Hematopoietic multipotent progenitor cell treated with erythropoietin and hydrocortisone succinate and interleukin-3 and kit ligand, for 17 days (in vitro differentiated cells): ENCODE measurements at regions not wholly inside any gene's neighbourhood (a gene's known extent, or its start where the extent isn't known, plus 50 kb on each side); places are given as distances from the start of the nearest gene placed in this dataset.
"Not testable (repeated sequence)": the region's sequence is repeated elsewhere in the genome, so short reads cannot be mapped to it uniquely, and the experiment has no call there.

Source experiments
- DNase-seq: peaks from one replicate; pipeline ENCODE4 v3.0.0-alpha.2; 2015; ENCODE audit warnings: low spot score

DNA sequence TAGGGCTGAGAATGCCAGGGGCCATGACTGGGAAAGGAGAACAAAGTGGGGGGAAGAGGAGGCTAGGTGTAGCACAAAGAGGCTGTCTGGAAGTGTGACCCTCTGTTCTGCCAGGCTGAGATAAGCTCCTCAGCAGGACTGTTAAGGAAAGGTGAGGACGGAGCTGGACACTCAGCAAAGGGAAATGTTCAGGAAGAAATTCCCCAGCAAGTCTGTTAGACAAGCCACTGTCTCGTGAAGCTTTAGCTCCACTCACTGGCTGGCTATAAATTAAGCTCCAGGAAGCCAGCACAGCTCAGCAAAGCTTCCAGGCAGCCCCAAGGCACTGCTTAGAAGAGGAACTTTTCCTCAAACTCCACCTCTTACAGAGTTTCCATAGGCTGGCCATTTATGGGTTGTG is 181.2 kb upstream of the API5 start:
- DNase-seq, result no peak

DNA sequence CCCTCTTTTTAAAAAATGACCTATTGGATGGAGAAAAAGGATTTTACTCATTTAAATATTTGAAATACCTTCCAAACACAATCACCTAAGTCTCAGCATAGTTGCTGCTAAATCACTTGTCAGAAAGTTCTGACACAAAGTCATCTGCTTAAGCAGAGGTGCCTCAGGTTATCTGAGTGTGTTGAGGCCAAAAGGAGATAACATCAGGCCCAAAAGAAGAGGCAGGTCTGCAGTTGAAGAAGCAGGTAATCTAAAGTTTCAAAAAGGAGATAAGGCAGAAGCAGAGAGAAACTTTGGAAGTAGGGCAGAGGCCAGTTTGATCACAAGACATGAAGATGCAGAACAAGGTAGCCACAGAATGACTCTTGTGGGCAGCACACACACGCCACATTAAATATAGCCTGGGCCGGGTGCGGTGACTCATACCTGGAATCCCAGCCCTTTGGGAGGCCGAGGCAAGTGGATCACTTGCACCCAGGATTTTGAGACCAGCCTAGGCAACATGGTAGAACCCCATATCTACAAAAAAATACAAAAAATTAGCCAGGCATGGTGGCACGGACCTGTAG is 175.7 kb upstream of the API5 start:
- no peak for DNase-seq

DNA sequence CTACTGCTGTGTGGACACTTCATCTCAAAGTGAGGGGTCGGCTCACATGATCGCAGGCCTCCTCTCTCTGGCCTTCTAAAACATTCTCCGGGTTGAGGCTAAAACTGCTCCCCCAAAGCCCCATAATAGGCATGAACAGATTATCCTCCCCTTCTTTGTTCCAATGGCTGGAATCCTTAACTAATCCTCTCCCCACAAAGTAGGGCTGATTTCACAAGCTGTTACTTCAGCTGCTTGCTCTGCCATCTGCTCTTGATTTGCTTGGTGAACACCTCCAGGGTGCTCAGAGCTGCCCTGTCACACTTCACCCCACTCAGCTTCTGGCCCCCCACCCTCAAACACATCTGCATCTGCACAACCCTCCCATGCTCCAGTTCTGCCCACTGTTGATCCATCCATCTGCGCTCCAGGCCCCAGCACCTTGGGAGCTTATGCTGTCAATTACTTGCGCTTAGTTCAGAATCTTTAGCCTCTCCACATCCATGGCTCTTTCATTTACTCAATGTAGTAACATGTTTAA is 173.1 kb upstream of the API5 start:
- no peak for DNase-seq

DNA sequence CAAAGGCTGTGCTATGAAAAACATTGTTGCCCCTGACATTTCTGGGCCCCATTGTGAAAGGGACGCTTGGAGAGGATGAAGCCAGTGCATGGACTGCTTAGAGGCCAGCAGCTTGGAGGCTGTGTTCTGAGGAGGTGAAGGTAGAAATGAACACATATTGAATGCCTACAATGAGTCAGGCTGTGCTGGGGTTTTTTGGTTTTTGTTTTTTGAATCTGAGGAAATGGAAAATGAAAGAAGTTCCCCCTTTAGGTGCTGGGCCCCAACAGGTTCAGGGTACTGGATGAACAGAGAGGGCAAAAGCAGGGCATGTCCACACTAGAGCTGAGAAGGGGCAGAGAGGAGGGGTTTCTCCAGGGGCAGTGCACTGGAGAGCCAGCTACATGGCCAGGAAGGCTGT is 166.1 kb upstream of the API5 start:
- no peak for DNase-seq

DNA sequence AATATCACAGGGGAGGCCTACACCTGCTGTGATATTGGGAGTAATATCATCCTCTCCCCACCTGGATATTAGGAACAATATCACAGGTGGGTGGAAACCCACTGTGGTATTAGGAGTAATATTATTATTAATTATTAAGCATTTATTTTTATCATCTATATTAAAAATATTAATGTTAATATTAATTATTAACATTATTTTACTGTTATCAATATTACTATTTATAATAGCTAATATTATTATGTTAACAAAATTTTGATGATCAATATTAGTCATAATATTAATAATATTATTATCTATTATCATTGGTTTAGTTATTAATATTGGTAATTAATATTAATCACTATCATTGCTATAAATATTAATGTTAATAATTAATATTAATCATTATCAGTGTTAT is 161.1 kb upstream of the API5 start:
- DNase-seq, result no peak

DNA sequence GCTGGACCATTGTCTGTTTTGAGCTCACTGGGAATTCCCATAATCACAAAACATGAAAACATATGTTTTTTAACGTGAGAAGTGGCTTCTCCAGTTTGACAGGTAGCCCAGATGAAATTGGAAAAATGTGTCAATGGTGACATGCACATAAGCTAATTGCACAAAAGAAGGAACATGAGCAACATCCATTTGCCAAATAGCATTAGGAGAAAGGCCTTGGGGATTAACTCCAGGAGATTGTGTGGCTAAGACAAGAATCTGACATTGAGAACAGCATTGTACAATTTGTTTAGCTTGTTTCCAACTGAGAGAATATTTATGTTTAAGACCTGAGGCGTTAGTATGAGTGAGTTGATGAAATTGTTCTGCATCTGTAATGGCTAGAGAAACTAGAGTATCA is 147.0 kb upstream of the API5 start:
- no peak for DNase-seq

DNA sequence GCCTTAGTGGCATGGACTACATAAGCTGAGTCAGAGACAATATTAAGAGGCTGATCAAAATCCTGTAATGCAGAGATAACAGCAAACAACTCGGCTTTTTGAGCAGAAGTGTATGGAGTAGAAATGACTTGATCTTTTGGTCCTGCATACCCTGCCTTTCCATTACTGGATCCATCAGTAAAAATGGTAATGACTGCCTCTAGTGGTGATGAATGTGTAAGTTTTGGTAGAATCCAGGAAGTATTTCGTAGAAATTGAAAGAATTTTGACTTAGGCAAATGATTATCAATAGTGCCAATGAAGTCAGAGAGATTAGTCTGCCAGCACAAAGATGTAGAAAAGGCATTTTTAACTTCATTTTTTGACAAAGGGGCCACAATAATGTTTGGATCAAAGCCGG is 146.4 kb upstream of the API5 start:
- DNase-seq, result not testable (repeated sequence)

DNA sequence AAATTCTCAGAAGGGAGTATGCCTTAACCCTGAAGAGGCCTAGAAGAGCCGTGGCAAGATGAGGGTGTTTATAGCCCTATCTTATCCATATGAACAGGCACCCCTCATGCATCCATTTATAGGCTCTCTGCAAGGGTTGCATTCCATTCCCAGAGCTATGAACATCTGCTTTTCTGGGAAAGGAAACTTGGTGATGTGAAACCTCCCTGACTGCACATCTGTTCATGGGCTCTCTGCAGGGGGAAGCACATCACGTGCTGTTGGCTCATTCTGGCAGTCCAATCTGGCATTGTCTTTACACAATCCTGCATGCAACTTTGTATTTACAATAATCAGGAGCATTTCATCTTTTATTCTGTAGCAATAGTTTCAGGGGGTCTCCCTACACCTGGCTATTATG is 143.6 kb upstream of the API5 start:
- not testable (repeated sequence) for DNase-seq

DNA sequence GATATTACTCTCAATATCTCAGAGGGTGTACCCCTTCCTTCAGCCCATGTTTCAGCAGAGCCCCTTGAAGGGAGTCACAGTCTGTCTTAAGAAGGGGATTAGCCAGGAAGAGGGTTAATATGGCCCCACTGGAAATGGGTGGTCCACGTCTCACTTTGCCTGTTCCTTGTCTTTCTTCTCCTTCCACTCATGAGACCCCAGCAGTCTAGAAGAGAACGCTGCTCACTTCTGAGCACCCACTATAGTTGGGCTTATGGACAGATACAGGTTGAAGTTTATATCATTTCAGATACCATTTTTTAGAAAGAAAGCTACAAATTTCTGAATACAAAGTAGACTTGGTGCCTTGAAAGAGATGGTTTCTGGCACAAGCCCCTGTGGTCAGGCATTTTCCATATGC is 139.3 kb upstream of the API5 start:
- DNase-seq, result no peak

DNA sequence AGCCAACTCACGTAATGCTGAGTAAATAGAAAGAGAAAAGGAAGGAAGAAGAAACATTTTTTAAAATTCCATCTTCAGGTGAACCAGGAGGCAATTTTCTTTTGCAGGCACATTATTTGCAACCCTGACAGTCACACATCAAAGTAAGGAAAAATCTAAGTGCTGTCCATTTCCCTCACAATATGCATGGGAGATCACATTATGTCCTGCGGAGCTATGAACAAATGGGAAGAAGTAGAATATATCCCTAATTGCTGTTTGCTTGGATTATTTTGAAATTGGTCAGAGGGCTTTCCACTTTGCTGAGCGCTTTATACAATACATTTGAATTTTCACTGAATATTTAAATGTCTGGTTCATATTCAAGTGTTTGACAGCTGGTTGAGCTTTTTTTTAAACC is 133.8 kb upstream of the API5 start:
- no peak for DNase-seq

DNA sequence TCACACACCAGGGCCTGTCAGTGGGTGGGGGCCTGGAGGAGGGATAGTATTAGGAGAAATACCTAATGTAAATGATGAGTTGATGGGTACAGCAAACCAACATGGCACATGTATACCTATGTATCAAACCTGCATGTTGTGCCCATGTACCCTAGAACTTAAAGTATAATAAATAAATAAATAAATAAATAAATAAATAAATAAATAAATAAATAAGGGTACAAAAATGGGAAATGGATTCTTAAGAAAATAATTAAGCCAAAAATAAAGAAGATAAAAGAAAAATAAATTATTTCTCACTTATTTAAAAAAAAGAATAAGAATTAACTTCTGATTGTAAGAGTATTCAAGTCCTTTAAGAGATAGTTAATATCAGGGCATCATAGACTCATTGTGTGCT is 117.3 kb upstream of the API5 start:
- DNase-seq, result not testable (repeated sequence)

DNA sequence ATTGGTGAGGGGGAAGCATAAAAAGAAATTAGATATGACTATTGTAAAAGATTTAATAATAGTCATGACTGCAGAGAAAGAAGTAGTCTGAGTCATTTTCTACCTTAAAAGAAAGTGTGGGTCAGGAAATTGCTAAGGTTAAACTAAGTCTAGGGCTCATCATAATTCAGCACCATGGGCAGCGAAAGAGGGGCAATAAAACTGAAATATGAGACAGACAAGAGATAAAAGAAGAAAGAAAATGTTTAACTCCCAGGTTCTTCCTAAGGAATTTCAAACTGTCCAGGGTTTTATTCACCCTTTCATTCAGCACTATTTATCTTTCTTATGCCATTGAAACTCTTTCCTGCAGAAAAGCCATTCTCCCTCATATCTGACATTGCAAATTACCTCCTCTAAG is 114.4 kb upstream of the API5 start:
- DNase-seq, result no peak

DNA sequence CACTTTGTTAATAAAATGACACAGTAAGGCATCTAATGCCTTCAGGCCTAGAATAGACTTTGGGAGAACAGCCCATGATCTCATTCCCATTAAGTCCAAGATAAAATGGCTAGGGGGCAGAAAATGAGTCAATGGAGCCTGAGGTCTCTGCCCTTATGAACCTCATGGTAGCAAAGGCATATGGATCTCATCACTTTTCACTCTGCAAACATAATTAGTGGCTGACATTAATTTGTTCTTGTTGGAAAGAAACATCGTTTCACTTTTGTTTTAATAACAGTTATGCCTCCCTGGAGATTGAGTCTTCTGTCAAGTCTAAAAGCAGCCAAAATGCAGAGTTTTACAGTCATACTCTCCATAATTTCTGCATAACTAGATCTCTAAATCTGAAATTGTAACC is 111.8 kb upstream of the API5 start:
- DNase-seq, result no peak

DNA sequence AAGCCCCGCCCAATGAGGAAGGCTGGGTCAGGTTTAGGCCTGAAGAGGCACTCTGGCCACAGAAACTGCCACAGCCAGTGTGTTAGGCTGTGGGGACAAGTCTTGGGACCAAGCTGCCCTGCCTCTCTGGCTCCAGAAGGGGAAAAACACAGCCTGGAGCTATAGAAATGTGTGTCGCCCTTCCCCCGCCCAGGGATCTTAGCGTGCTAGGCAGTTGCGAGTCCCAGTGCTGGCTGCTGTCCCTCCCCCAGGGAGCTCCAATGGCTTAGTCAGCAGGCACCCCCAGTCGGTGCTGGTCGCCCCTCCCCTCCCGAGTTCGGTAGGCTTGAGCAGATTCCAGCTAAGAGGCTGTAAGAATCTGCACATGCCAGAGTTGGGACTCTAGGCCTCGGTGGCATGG is 99.5 kb upstream of the API5 start:
- no peak for DNase-seq

DNA sequence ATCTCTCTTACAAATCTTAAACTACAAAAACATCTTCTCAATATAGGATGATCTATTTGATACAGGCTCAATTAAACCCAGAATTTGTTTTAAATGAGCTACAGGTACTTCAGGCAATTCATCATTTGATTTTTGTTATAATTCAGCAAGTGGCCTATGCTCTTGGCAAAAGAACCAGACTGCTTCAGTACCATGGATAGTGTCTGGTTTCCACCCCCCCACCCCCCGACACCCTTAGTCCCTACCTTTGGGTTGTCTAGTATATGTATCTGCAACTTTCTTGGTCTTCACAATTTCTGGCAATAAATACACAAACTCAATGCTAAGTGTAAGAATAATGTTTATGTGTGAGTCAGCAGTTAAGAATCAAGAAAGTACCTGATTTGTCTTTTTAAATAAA is 97.3 kb upstream of the API5 start:
- no peak for DNase-seq

DNA sequence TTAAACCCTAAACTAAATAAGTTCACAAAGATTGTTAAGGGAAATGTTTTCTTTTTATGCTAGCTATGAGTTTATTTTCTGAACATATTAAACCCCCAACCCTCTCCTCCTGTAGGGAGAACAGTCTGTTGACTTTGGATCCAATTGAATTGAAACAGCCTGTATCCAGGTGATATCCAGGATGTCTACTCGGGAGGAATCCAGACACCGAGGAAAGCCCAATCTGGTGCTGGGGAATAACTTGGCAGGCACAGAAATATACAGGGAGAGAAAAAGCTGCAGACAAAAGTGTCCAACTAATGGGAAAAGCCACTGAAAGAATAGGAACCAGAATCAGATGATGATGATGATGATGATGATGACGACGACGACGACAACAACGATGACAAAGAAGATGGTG is 93.9 kb upstream of the API5 start:
- DNase-seq, result no peak

DNA sequence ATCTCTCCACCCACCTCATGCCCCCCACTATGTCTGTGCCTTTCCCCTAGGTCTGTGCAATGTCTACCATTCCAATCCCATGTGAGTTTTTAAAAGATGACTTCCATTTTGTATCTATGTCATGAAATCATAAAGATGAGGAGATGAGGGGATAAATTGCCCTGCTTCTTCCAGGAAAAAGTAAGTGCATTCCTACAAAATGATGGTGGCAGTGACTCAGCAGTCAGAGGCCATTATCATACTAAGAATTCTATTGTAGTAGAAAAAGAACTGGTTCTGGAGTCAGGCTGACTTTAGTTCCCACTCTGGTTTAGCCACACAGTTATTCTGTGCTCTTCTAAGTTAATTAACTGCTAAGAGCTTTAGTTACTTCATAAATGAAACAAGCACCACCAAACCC is 89.6 kb upstream of the API5 start:
- DNase-seq, result no peak

DNA sequence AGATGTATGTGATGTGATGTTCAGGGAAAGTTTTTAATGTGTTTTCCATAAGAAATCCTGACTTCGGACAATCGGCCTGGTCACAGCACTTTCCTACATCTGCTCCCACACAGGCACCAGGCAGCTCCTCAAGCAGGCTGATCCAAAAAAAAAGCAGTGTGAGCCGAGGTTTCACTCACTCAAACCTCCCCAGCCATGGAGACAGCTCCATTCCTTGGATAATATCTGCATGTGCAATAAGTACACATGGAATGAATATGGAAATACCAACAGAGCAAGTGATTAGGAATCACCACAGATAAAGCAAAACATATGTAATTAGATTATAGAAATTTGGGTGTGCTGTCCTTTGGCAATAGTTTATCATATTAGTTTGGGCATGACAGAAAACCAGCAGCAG is 88.8 kb upstream of the API5 start:
- no peak for DNase-seq

DNA sequence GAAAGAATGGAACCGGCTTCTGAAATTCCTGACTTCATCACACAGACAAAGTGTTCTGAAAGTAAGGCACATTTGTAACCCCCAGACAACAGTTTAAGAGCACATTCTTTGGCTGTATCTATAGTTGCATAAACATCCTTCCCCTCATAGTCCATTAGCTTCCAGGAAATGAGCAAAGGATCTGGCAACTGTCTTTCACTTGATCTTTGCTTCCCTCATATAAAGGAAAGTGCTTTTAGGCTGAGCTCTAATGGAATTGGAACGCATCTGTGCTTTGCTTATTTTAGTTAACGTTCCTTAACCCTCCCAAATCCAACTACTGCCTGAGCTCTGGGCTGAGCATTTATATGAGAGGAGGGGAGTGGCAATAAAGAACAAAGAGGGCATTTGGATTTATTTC is 76.9 kb upstream of the API5 start:
- DNase-seq, result no peak

DNA sequence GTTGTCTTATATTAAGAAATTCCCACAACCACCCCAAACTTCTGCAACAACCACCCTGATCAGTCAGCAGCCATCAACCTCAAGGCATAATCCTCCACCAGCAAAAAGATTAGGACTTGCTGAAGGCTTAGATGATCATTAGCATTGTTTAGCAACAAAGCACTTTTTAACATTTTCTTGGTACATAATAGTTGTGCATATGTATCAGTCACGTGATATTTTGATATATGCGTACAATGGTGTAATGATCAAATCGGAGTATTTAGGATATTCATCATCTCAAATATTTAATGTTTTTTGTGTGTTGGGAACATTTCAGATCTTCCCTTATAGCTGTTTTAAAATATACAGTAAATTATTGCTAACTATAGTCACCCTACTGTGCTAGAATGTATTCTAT is 73.5 kb upstream of the API5 start:
- no peak for DNase-seq

DNA sequence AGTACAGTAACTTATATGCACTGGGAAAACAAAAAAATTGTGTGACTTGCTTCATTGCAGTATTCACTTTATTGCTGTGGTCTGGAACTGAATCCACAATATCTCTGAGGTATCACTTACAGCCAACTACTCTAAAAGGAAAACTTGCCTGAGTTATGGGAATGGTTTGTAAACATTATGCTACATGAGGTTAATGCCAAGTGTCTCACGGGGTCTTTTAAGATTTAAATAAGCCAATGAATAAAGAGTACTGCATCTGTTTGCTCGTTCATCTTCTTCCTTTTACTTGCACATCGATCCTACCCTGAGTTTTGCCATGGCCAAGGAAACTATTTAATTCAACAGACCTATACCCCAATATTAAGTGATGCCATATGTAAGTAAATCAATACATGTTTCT is 72.0 kb upstream of the API5 start:
- DNase-seq, result no peak

DNA sequence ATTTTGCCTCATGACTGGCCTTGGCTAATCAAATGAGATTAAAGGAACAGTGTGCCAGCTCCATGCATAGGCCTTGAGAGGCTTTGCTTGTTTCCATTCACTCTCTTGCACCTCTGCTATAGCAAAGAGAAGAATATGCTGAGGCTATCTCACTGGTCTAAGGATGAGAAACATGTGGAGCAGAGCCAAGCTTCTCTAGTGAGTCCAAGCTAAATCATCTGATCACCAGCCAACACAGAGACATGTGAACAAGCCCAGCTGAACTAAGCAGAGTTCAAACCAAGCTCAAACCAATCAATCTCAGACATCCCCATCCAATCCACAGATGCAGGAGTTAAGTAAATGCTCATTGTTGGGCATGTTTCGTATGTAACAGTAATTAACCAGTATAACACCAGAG is 69.4 kb upstream of the API5 start:
- no peak for DNase-seq

DNA sequence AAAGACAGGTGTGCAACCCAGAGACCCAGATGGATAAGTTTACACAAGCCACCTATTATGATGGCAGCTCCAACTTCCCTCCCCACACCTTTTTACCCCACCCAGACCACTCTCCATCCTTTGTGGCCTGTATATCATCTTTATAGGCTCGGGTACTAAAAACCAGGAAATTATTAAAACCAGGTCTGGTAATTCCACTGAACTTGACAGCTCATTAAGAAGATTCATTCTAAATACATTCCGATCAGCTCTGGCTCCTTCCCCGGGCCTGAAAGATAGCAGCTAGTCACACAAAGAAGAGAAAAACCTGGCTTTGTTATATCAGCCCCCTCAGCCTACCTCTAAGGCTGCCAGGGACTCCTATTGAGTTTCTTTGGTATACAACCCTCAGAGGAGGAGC is 67.9 kb upstream of the API5 start:
- DNase-seq, result no peak

DNA sequence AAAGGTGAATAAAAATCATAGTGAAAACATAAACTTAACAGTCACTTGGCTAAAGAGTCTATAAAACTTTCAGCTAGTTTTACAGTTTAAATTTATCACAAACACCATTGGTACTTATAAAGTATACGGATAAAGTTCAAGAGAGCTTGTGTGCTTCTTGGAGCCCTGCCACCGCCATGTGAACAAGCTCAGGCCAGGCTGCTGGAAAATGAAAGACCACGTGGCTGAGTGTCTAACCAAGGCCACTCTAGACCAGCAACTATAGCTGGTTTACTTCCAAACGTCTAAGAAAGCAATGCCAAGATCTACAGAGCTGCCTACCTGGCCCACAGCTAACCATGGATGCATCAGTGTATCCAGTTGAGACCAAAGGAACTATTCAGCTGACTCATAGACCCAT is 66.3 kb upstream of the API5 start:
- DNase-seq, result no peak

DNA sequence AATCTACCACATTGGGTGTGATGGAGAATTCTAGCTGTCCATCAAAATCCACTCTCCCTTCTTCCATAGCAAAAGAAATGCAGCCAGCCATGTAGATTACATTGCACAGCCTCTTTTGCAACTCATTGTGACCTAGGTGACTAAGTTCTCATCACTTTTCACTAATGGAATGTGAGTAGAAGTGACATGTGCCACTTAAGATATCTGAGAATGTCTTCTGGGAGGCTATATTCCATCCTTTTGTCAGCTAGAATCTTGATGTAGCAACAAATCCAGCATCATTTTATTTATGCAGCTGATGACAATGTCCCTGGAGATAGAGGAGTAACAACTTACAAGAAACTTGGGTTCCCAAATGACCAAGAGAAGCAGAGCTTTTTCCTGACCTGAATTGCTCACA is 61.5 kb upstream of the API5 start:
- no peak for DNase-seq
